Spinal cord (tissue), 9 donors: ENCODE measurements at regions not wholly inside any gene's neighbourhood (a gene's known extent, or its start where the extent isn't known, plus 50 kb on each side); places are given as distances from the start of the nearest gene placed in this dataset.

Experiments
- DNase-seq, 6 donors: peaks; one replicate each; pipeline versions ENCODE4 v3.0.0 to v3.0.0-alpha.2; 2013 to 2015; ENCODE audit warnings: low spot score in 6 of 6, low read depth in 4 of 6
- H3K27ac ChIP-seq: one replicate; pipeline ENCODE4 v1.5.1; 2013; ENCODE audit warnings: low read depth, low read length, control low read depth
- H3K27me3 ChIP-seq: one replicate; pipeline ENCODE4 v1.6.1; 2013; ENCODE audit warnings: low read length; ENCODE audit not compliant: control insufficient read depth, insufficient read depth
- H3K36me3 ChIP-seq: one replicate; pipeline ENCODE4 v1.6.1; 2013; ENCODE audit warnings: low read length; ENCODE audit not compliant: control insufficient read depth, insufficient read depth
- H3K4me1 ChIP-seq: one replicate; pipeline ENCODE4 v1.6.1; 2013; ENCODE audit warnings: low read length; ENCODE audit not compliant: control insufficient read depth, insufficient read depth
- H3K4me3 ChIP-seq: one replicate; pipeline ENCODE4 v1.5.1; 2013; ENCODE audit warnings: low read depth, low read length, control low read depth
- H3K9me3 ChIP-seq: one replicate; pipeline ENCODE4 v1.6.1; 2013; ENCODE audit warnings: low read length; ENCODE audit not compliant: control insufficient read depth, insufficient read depth
- WGBS: methylation state at CpG from one replicate; pipeline ENCODE4 v1.1.5; 2013; ENCODE audit warnings: missing lambda C conversion rate; ENCODE audit not compliant: insufficient coverage; 5-methylcytosine and 5-hydroxymethylcytosine counted together
- donor health status: healthy.

DNA sequence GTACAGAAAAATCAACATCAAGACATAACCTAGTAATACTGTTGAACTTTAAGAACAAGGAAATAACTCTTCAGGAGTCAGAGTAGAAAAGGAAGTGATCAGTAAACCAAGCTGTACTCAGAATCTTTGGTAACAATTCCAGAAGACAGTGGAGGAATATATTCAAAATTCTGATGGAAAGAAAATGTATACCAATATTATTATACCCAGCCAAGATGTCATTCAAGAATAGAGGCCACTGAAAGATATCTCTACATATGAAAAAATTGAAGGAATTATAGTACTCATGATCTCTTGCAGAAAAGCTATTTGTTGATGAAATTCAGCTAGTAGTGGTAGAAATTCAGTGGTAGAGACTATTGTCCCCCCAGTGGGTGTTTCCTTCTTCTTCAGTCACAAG, 182.6 kb upstream of the ZMIZ1 start:
- Histone ChIP-seq H3K4me1 (peaks cover 3% of the 10 kb centered on the region), H3K4me3 (no peak overlapping the region), H3K9me3 (no peaks in the 10 kb centered on the region), H3K27me3 (no peaks in the 10 kb centered on the region), H3K36me3 (no peaks in the 10 kb centered on the region), H3K27ac (no peak overlapping the region)
- DNase-seq, result no peak

- Histone ChIP-seq H3K36me3 (no peaks in the 10 kb centered on the region), H3K27me3 (no peaks in the 10 kb centered on the region), H3K4me1 (peaks cover 3% of the 10 kb centered on the region), H3K9me3 (no peaks in the 10 kb centered on the region), H3K4me3 (no peak overlapping the region), H3K27ac (no peak overlapping the region)
- WGBS, result 81% methylated on average over 5 of the region's 7 CpGs
- peak in 1 of 6 donors; percentile 50 for DNase-seq
Measured at GRCh38 chr10:78889536-78890063, 179.2 kb upstream of the ZMIZ1 start.

DNA sequence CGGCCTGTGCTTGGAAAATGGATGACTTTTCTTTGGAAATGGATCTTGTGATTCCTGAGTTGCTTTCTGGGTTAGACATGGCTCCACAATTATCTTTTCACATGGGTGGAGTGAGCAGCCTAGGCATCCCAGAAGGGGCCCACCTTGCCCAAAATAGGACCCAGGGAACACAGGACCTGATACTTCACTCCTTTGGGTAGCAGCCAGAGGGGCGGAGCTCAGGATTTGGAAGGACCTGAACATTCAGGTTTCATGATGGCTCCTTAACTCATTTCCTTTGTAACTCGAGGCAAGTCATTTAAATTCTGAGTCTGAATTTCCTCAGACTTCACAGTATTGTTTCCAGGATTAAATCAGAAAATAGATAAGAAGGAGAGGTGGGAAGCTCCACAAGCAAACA, 178.3 kb upstream of the ZMIZ1 start:
- Histone ChIP-seq H3K27me3 (no peaks in the 10 kb centered on the region), H3K36me3 (no peaks in the 10 kb centered on the region), H3K4me3 (no peak overlapping the region), H3K4me1 (peaks cover 3% of the 10 kb centered on the region), H3K27ac (no peak overlapping the region), H3K9me3 (no peaks in the 10 kb centered on the region)
- no peak for DNase-seq
- 73% methylated on average over 2 of the region's 3 CpGs for WGBS

DNA sequence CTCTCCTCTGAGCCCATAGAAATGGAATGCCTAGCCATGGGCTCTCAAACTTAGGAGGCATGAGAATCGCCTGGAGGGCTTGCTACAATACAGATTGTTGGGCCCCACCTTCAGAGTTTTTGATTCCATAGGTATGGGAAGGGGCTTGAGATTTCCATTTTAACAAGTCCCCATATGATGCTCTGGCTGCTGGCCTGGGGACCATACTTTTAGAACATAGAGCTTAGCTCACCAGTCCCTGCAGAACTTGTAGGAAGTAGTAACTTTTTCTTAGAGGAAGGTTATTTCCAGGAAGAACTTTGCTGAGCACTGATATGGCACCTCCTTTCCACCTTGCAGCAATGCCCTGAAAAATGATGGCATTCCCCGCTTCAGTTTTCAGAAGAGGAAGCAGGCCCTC, 177.0 kb upstream of the ZMIZ1 start:
- DNase-seq, result no peak
- H3K27me3 ChIP-seq, result no peaks in the 10 kb centered on the region
- 100% methylated on average over 1 of the region's 2 CpGs for WGBS

GRCh38 chr10:78892338-78893176, 176.2 kb upstream of the ZMIZ1 start:
- no peaks in the 10 kb centered on the region for H3K36me3 ChIP-seq
- no peak overlapping the region for H3K4me3 ChIP-seq
- WGBS, result no CpG with 5 or more reads among the region's 7 CpGs
- no peaks in the 10 kb centered on the region for H3K9me3 ChIP-seq
- H3K27ac ChIP-seq, result no peak overlapping the region
- peak in 1 of 6 donors; percentile 38 for DNase-seq
- no peaks in the 10 kb centered on the region for H3K27me3 ChIP-seq
- H3K4me1 ChIP-seq, result peaks cover 8% of the 10 kb centered on the region

More for the DNA sequence above, 177.0 kb upstream of the ZMIZ1 start:
- Histone ChIP-seq H3K9me3 (no peaks in the 10 kb centered on the region), H3K27ac (no peak overlapping the region), H3K4me1 (peaks cover 8% of the 10 kb centered on the region), H3K36me3 (no peaks in the 10 kb centered on the region), H3K4me3 (no peak overlapping the region)

- H3K27me3 ChIP-seq, result no peaks in the 10 kb centered on the region
- no peaks in the 10 kb centered on the region for H3K36me3 ChIP-seq
- no peak overlapping the region for H3K27ac ChIP-seq
- no peak overlapping the region for H3K4me3 ChIP-seq
- H3K4me1 ChIP-seq, result peaks cover 8% of the 10 kb centered on the region
- H3K9me3 ChIP-seq, result no peaks in the 10 kb centered on the region
- WGBS, result 60% methylated on average over 4 of the region's 5 CpGs
- DNase-seq, result no peak
Measured at GRCh38 chr10:78893217-78893616, 175.5 kb upstream of the ZMIZ1 start.

GRCh38 chr10:78894089-78894840, 174.5 kb upstream of the ZMIZ1 start:
- WGBS, result 92% methylated on average over 11 of the region's 12 CpGs
- no peak for DNase-seq
- no peak overlapping the region for H3K4me3 ChIP-seq

GRCh38 chr10:78894841-78895195, 173.9 kb upstream of the ZMIZ1 start:
- Histone ChIP-seq H3K27me3 (no peaks in the 10 kb centered on the region), H3K27ac (no peak overlapping the region), H3K36me3 (no peaks in the 10 kb centered on the region), H3K4me1 (peaks cover 8% of the 10 kb centered on the region), H3K4me3 (no peak overlapping the region), H3K9me3 (no peaks in the 10 kb centered on the region)
- no peak for DNase-seq
- 100% methylated on average over 3 of the region's 3 CpGs for WGBS

More at GRCh38 chr10:78894089-78894840, 174.5 kb upstream of the ZMIZ1 start:
- Histone ChIP-seq H3K27me3 (no peaks in the 10 kb centered on the region), H3K36me3 (no peaks in the 10 kb centered on the region), H3K4me1 (peaks cover 8% of the 10 kb centered on the region), H3K9me3 (no peaks in the 10 kb centered on the region), H3K27ac (no peak overlapping the region)

DNA sequence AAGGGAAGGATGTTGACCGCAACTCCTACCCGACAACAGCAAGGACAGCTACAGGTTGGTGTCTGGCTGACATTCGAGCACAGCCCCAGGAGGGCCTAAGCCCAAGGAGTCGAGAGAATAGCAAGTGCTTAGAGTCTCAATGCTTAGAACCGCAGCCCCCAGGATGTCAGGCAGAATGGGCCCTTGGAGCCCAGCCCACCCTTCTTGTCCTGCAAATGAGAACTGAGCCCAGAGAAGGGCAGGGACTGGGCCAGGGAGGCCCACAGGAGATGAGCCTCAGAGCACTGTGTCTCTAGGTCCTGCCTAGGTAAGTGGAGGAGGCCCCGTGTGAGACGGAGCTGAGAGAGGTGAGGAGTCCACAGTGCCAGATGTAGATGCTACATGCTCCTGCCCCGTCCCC, 173.3 kb upstream of the ZMIZ1 start:
- no peak for DNase-seq
- Histone ChIP-seq H3K4me3 (no peak overlapping the region), H3K4me1 (peaks cover 6% of the 10 kb centered on the region), H3K27ac (no peak overlapping the region), H3K36me3 (no peaks in the 10 kb centered on the region), H3K9me3 (no peaks in the 10 kb centered on the region), H3K27me3 (no peaks in the 10 kb centered on the region)
- WGBS, result 75% methylated on average over 8 of the region's 8 CpGs
